HG03354 (cell line): ENCODE measurements at regions not wholly inside any gene's neighbourhood (a gene's known extent, or its start where the extent isn't known, plus 50 kb on each side); places are given as distances from the start of the nearest gene placed in this dataset.
"Not testable (repeated sequence)": the region's sequence is repeated elsewhere in the genome, so short reads cannot be mapped to it uniquely, and the experiment has no call there.

ENCODE experiments used
- ATAC-seq: cut with Tn5 transposase; IDR thresholded peaks from one replicate; pipeline ENCODE4 v1.9.1; 2021; ENCODE audit warnings: mild to moderate bottlenecking; ENCODE audit not compliant: unreplicated experiment, poor library complexity, severe bottlenecking

- ATAC-seq: no peak
These were observed 305.4 kb downstream of the KLF12 start for GRCh38 chr13:73828811-73829210.

GRCh38 chr13:73827434-73827833 is 306.8 kb downstream of the KLF12 start:
- no peak for ATAC-seq

- ATAC-seq: no peak
These were observed 309.1 kb downstream of the KLF12 start for GRCh38 chr13:73825143-73825542.

DNA sequence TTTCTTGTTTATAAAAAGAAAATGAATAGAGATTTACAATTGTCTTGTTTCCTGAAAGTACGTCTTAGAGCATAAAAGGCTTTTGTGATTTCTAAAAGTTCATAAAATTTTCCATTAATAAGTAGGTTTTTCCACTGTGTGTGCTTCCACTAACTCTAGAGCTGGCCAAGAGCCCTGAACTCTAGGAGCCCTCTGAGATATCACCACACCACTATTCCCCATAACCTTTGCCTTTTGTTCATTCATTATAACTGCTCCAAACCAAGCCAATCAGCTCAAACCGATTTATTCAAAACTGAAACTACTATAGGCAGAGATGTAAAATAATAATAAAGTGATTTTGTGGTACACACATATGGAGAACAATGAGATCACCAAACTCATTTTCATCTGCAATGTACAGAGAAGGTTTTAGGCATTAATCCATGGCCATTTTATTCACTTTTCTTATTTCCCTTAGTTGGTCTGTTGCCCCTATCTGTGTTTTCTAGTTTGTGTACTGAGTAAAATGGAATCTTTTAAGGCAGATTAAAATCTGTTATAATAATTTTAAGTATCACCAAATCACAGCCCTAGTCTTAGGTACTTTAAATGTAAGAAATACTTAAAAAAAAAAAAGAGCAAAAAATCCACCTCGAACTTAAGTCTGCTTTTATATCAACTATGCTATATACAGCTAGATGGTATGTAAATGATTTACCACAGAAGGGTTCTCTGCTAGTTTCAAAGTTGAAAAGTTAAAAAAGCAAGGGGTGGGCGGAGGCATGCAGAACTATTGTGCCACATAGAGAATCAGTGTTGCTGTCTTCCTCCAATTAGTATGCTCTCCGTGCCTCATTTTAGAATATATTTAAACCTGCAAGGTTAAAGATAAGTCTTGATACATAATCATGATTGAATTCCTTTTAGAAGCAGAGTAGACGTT is 311.3 kb downstream of the KLF12 start:
- no peak for ATAC-seq

DNA sequence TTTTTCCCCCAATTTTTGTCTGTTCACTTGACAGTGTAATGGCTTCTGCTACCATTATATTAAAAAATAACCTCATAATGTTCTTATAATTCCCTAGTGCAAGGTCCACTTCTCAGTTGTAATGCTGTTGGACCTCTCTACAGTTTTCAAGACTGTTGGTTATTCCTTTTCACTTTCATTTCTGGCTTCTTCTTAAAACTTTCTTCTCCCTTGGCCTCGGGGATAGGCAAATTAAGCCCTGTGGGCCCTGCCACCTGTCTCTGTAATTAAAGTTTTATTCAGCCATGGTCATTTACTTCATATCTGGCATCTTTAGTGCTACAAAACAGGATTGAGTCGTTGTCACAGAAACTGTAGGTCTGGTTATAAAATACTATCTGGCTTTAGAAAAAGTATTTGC is 313.5 kb downstream of the KLF12 start:
- peak; percentile 62 for ATAC-seq

DNA sequence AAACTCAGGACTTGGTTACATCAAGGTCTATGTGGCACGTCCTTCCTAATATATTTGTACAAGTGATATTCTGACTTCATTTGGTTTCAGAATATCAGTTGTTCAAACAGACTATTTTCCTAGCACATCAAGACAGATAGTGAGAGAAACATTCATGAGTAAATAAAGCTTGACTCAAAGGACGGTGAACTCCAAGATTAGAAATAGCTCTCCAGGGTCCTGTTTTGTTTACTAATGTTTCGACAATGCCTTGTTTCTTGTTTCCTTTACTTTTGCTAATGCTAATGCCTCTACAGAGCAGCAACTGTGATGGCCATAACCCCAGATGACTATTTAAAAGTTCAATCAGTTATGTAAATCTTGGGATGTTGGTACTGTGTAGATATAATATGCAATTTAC is 313.9 kb downstream of the KLF12 start:
- no peak for ATAC-seq

DNA sequence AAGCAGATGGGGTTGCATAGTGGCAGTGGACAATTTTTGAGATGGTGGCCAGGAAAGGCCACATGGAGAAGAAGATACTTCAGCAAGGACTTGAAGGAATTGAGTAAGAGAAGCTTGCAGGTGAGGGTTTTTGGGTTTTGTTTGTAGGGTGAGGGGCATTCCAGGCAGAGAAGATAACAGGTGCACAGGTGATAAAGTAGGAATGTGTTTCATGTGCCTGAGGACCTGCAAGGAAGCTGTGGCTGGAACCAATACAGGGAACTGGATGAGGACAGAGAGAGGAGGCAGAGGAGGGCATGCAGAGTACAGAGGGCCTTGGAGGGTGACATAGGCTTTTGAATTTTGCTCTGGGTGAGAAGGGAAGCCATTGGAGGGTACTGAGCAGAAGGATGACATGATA is 314.5 kb downstream of the KLF12 start:
- no peak for ATAC-seq

GRCh38 chr13:73816702-73817101 is 317.5 kb downstream of the KLF12 start:
- ATAC-seq: no peak

DNA sequence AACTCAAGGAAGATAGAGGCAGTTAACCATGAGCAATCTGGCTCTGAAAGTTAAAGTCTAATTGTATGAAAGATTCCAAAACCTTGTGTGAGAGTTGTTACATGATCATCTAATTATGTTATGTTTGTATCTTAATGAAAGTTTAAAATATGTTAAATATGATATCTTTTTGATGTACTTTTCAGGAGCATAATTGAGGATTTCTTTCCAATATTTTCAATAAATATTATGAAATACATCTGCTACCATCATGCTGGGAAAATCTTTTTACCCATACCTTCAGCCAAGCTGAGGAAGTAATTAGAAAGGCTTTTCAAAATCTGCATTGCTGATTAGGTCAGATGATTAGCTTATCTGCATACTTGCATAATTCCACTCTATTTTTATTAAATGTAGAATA is 318.4 kb downstream of the KLF12 start:
- ATAC-seq: no peak

- ATAC-seq: no peak
These were observed 323.6 kb downstream of the KLF12 start for GRCh38 chr13:73810647-73811046.

GRCh38 chr13:73809561-73809960 is 324.6 kb downstream of the KLF12 start:
- no peak for ATAC-seq

DNA sequence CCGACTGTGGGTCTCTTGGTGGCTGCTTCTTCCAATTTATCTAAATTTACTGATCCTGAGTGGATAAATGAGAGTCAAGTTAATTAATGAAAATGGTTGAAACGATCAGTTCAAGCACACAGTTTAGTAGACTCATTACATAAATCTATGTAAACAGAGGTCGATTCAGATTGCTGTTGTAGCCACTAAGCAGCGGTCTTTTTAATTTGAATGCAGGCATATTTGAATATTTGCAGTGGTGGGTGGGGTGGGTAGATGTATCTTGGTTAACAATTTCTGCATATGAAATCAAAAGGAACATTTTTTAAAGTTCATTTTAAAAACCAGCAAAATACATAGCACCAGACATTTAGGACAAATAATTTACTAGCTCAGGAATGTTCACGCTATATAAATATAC is 325.9 kb downstream of the KLF12 start:
- no peak for ATAC-seq

GRCh38 chr13:73805326-73805958 is 328.8 kb downstream of the KLF12 start:
- ATAC-seq: not testable (repeated sequence)

DNA sequence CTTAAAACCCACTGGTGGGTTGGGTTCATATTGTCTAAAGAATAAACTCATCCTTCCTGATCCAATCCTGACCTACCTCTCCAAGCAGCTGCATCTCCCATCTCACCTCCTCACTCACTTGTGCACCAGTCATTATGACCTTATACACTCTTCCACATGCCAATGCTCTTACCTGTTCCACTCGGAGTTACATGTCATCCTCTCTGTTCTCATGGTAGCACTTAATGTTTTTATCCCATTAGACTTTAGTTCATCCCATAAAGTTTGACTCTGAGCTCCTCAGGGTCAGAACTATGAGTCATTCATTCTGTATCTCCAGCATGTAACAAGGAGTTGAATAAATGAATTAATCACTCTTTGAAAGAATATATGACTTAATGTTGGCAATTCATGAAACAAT is 330.2 kb downstream of the KLF12 start:
- no peak for ATAC-seq

GRCh38 chr13:73800011-73800410 is 334.2 kb downstream of the KLF12 start:
- no peak for ATAC-seq

DNA sequence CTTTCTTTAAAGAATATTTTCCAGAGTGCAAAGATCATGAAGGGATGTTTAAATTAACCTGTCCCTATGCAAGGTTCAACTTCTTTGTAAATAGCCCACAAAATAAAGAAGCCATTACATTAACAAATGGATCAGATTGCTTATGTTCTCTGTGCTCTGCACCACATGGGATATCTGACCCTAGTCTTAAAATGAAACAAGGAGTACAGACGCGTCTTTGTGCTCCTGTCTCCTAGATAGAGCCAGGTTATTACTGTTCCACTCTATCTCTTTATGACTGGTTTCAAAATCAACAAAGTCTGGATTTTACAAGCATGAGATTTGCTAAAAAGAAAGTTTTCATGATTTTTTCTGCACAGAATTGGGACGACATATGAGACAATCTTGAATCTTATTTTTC is 339.4 kb downstream of the KLF12 start:
- ATAC-seq: no peak

GRCh38 chr13:73793361-73793760 is 340.8 kb downstream of the KLF12 start:
- ATAC-seq: no peak

- no peak for ATAC-seq
These were observed 341.4 kb downstream of the KLF12 start for GRCh38 chr13:73792796-73793195.

- ATAC-seq: no peak
These were observed 351.5 kb downstream of the KLF12 start for GRCh38 chr13:73782450-73783449.

DNA sequence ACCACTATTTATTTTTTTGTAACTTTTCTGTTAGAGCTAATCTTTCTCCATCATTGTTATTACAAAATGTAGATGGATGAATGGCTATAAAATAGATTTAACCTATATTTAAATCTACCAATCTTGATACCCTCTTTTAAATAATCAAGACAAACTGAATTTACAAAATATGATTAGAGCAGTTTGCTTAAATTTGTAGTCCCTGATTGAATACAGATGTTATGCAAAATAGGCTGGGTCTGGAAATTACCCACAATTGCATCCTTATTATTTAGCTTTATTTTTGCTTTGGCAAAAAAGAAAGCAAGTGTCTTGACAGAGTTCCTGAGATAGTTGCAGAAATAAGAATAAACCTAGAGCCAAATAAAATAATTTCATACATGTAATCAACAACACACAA is 352.8 kb downstream of the KLF12 start:
- ATAC-seq: no peak
